Thyroid gland (tissue), 4 donors: ENCODE measurements at regions not wholly inside any gene's neighbourhood (a gene's known extent, or its start where the extent isn't known, plus 50 kb on each side); places are given as distances from the start of the nearest gene placed in this dataset.

Source experiments
- CTCF ChIP-seq, 6 experiments: fragments of 200-600 bp in 3 of 6; fragments of 450-650 bp in 3 of 6; sonication (generic) in 3 of 6; IDR thresholded peaks; one replicate each; pipeline ENCODE4 v1.5.1; 2016 to 2019; ENCODE audit warnings: antibody characterized with exemption in 6 of 6, mild to moderate bottlenecking in 2 of 6, inconsistent platforms in 1 of 6, moderate library complexity in 1 of 6
- POLR2A ChIP-seq, 2 donors: fragments of 450-650 bp; IDR thresholded peaks; one replicate each; pipeline ENCODE4 v1.6.1; 2017; ENCODE audit warnings: antibody characterized with exemption in 2 of 2, mild to moderate bottlenecking in 2 of 2, moderate library complexity in 1 of 2

DNA sequence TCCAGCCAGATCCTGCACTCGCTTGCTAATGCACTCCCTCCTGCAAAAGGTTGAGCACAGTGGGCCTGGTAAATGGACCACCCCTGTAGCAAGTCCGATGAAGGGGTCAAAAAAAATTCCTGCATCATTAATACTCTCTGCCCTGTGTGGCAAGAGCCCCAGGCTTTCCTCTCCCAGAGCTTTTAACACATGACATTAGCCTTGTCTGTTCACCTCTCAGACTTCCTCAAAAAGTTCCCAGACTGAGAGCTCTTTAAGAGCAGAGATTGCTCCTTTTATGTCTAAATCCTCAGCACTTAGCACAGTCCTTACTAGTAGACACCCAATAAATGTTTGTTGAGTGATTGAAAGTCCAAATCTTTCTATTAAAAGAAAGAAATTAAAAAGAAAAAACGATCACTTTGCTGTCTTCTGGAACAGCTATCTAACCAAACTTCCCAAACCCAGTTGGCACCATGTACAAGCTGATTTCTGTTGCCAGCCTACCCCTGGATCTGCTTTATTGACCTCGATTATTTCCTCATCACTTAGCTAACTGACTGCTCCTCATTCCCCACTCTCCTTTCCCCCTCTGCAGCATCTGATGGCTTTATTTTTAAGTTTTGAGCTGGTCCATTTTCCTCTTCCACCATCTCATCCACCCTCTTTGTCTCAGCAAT lies 209.8 kb downstream of the ENC1 start:
- TF ChIP-seq POLR2A (IDR thresholded peaks at IDR 0.05), result no peak
- TF ChIP-seq CTCF (IDR thresholded peaks at IDR 0.05), result no peak
